ENCODE measurements at regions not wholly inside any gene's neighbourhood (a gene's known extent, or its start where the extent isn't known, plus 50 kb on each side); places are given as distances from the start of the nearest gene placed in this dataset.

DNA sequence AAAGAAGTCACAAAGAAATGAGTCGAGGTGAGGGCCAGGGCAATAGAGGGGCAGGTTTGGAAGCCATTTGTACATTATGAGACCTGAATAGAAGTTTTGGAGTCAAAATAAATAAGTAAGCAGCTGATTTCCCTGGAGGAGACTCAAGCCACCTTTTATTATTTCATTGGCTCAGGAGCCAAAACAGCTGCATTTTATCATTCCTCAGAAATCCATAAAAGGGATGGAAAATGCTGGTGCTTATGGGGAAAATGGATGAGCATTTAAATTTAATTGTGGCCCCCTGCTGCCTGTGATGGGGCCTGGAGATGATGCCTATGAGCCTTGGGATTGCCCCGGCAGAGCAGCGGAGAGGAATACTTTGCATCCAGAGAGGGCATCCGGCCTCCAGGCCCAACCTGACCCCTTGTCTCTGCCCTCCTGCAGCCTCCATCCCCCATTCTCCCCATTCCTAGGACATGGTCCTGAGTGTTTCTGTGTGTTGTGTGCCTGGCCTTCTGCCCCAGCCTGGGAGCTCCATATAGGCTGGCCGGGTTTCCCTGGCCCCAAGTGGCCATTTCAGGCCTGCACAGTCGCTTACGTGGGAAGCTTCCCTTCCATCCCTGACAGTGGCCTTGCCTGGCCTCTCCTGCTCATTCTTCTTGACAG lies 296.8 kb upstream of the ZMIZ1 start:
- DNase-seq = peak in 2 of 4 donors; percentile 53 to 54
- H3K27me3 ChIP-seq = no peaks in the 10 kb centered on the region
- H3K4me3 ChIP-seq = no peak overlapping the region
- no peaks in the 10 kb centered on the region for H3K9me3 ChIP-seq
- H3K4me1 ChIP-seq = no peaks in the 10 kb centered on the region
- no peaks in the 10 kb centered on the region for H3K36me3 ChIP-seq
- TF ChIP-seq, protein P1, sequence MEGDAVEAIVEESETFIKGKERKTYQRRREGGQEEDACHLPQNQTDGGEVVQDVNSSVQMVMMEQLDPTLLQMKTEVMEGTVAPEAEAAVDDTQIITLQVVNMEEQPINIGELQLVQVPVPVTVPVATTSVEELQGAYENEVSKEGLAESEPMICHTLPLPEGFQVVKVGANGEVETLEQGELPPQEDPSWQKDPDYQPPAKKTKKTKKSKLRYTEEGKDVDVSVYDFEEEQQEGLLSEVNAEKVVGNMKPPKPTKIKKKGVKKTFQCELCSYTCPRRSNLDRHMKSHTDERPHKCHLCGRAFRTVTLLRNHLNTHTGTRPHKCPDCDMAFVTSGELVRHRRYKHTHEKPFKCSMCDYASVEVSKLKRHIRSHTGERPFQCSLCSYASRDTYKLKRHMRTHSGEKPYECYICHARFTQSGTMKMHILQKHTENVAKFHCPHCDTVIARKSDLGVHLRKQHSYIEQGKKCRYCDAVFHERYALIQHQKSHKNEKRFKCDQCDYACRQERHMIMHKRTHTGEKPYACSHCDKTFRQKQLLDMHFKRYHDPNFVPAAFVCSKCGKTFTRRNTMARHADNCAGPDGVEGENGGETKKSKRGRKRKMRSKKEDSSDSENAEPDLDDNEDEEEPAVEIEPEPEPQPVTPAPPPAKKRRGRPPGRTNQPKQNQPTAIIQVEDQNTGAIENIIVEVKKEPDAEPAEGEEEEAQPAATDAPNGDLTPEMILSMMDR (IDR thresholded peaks at IDR 0.05) = no peak
- intact Hi-C loops (cut with DNase I) = no loop called here
- H3K27ac ChIP-seq = peak overlapping the region in 1 of 2 donors; percentile 23
- ATAC-seq = no peak

DNA sequence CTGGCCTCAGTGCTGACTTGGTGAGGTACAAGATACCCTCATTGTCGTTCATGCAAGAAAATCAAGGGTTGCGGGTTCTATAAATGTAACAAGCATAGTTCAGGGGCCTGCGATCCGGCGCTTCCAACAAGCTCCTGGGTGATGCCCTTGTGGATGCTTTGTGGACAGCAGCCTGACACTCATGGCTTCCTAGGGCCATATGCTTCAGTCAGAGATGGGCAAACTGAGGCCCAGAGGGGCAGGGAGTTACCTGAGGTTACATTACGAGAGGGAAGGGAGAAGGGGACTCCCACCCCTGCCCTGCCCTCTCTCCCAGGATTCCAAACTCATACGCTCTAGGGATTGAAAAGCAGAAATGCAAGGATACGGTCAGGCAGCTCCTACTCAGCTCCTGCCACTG lies 296.3 kb upstream of the ZMIZ1 start:
- no peak for DNase-seq
- peak overlapping the region in 1 of 2 donors; percentile 23 for H3K27ac ChIP-seq
- H3K4me1 ChIP-seq = peaks cover 0 to 3% of the 10 kb centered on the region in 2 donors
- no peaks in the 10 kb centered on the region for H3K36me3 ChIP-seq
- no peak overlapping the region for H3K4me3 ChIP-seq
- intact Hi-C loops (cut with DNase I) = no loop called here
- H3K9me3 ChIP-seq = no peaks in the 10 kb centered on the region
- TF ChIP-seq, protein P1 (IDR thresholded peaks at IDR 0.05) = no peak
- no peaks in the 10 kb centered on the region for H3K27me3 ChIP-seq
- ATAC-seq = no peak

DNA sequence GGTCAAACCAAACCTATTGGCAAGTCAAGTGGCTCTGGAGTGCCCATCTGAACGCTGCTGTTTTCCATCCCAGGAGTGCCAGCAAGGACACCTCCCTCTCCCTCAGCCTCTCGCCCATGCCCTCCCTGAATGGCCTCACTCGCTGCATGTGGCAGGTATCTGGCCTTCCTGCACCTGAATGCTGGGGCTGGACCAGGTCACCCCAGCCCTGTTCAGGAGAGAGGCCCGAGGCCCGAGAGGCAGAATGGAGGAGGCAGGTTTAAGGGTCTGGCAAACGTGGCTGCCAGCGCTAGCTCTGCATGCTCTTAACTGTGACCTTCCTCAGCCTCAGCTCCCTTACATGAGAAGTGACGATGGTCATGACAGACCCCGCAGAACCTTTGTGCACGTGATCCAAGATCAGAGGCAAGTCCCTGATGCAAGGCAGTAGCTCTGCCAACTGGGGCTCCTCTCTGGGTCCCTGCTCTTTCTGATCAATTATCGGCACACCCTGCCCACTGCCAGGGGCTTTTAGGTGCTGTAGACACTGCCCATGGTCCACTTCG lies 295.7 kb upstream of the ZMIZ1 start:
- ATAC-seq (no peak), DNase-seq (peak in 1 of 4 donors; percentile 18)
- H3K4me3 ChIP-seq = no peak overlapping the region
- no peaks in the 10 kb centered on the region for H3K36me3 ChIP-seq
- H3K9me3 ChIP-seq = no peaks in the 10 kb centered on the region
- TF ChIP-seq, protein P1 (IDR thresholded peaks at IDR 0.05) = no peak
- no peaks in the 10 kb centered on the region for H3K27me3 ChIP-seq
- no peak overlapping the region for H3K27ac ChIP-seq
- intact Hi-C loops (cut with DNase I) = no loop called here
- peaks cover 0 to 3% of the 10 kb centered on the region in 2 donors for H3K4me1 ChIP-seq

DNA sequence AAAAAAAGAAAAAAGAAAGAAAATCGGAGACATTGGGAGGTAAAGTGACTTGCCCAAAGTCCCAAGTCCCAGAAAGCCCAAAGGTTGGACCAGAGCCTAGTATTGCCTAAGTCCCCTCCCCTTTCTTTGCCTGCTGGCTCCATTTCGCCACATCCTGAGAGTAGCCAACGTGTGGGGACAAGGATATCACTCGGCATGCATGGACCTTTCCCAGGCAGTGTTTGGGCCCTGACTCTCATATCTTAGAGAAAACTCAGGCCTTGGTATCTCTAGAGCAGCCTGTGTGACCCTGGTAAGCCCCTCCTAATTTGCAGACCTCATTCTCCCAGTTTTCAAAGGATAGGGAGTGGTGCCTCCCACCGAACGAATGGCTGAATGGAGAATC lies 294.2 kb upstream of the ZMIZ1 start:
- DNase-seq = no peak
- no peak overlapping the region for H3K4me3 ChIP-seq
- H3K27ac ChIP-seq = no peak overlapping the region
- intact Hi-C loops (cut with DNase I) = no loop called here
- peaks cover 0 to 3% of the 10 kb centered on the region in 2 donors for H3K4me1 ChIP-seq
- H3K27me3 ChIP-seq = no peaks in the 10 kb centered on the region
- TF ChIP-seq, protein P1 (IDR thresholded peaks at IDR 0.05) = no peak
- no peaks in the 10 kb centered on the region for H3K36me3 ChIP-seq
- ATAC-seq = no peak
- no peaks in the 10 kb centered on the region for H3K9me3 ChIP-seq

DNA sequence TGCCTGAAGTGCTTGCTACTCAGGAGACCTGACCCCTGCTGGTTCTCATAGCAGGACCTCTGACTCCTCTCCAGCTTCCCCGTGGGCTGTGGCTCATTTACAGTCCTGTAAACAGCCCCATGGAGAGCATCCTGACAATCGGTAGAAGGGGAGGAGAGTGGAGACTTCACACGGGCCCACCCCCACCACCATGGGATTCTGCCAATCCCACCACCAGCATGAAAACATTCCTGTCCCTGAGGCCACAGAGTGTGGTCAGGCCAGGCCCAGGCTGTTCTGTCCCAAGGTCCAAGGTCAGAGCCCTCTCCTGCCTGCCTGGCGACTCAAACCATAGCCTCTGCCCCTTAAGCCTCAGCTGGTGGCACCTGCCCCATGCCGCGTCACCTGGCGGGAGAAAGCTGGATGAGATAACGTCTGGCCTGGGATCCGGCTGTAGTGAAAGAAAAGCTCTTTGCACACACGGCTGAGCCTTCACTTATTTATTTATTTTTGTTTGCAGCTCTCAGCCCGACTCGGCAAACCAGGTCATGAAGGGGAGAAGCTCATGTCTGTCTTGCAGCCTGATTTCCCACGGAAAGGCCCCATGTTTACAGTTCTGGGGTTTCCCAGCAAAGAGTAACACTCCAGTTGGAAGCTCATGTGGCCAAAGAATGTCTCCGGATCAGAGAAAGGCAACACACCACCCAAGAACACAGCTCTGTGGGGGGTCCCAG lies 293.6 kb upstream of the ZMIZ1 start:
- no peaks in the 10 kb centered on the region for H3K9me3 ChIP-seq
- H3K4me1 ChIP-seq = peaks cover 0 to 3% of the 10 kb centered on the region in 2 donors
- TF ChIP-seq, protein P1 (IDR thresholded peaks at IDR 0.05) = no peak
- no peaks in the 10 kb centered on the region for H3K27me3 ChIP-seq
- ATAC-seq = peak; percentile 8
- intact Hi-C loops (cut with DNase I) = no loop called here
- DNase-seq = peak in 1 of 4 donors; percentile 71
- no peaks in the 10 kb centered on the region for H3K36me3 ChIP-seq
- H3K4me3 ChIP-seq = no peak overlapping the region
- peak overlapping the region in 1 of 2 donors; percentile 33 for H3K27ac ChIP-seq

Measured in left lung (tissue), 4 donors.